ENCODE measurements at regions not wholly inside any gene's neighbourhood (a gene's known extent, or its start where the extent isn't known, plus 50 kb on each side); places are given as distances from the start of the nearest gene placed in this dataset.

DNA sequence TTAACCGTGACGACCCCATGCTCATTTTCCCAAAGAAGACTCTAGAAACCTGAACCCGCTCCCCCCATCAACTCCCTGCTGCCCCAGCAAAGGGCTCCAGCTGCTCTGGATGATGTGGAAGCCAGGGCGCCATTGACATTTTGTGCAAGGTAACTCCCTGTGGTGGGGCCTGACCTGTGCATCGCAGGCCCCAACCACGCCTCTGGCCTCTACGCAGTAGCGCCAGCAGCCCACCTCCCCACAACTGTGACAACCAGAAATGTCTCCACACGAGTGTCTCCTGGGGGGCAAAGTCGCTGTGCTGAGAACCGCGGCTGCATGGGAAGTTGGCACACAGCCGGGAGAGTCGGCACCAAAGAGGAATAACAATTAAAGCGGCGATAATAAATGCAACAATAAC lies 86.9 kb upstream of the PRR5 start:
- DNase-seq (ENCODE audit: low spot score), result no peak

DNA sequence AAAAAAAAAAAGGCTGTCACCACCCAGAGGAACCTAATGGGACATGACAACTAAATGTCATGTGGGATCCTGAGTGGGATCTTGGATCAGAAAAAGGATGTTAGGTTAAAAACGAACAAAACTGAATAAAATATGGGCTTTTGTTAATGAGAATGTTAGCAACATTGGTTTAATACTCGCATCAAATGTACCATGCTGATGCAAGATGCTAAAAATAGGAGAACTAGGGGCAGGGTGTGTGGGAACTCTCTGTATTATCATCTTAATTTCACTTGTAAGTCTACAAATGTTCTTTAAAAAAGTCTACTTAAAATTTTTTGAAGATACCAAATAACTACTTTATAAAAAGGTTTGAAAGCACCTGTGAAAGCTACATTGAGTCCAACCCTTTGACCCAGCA lies 88.8 kb upstream of the PRR5 start:
- no peak for DNase-seq (ENCODE audit: low spot score)

DNA sequence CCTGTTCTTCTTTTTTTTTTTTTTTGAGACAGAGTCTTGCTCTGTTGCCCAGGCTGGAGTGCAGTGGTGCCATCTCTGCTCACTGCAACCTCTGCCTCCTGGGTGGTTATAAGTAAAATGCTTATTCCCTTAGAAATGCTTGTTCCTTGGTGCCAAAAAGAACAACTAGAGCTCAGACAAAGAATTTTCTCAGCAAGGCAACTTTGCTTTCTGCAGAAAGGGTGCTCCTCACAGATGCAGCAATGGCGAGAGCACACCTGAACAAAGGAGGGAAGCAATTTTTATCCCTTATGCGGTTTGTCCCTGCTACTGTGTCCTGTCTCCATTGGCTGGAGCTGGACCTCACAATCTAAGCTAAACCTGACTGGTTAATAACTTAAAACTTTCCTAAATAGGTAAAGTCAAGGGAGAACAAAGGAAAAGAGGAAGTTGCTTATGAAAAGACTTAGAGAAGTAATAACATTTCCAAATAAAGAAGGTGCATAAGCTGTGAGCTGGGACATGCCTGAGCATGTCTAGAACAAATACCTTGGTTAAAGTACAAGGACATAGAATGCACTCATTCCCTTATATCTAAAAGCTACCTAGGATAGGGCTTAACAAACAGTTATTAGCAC lies 90.0 kb upstream of the PRR5 start:
- no peak for DNase-seq (ENCODE audit: low spot score)

DNA sequence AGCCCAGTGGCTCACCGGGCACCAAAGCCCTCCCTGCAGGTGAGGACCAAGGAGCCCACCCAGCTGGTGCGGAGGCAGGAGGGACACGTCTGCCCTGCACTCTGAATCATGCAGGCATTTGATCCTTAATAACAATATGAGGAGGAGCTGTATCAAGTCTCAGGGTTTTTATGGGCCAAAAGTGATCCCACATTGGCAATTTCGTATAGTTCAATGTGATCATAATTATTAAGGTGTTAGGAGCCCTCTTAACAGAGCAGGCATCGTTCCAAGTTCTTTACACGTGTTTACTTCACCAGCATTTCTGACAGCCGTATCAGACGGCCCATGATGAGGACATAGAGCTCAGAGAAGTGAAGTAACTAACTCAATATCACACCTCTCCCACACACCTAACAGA lies 91.9 kb upstream of the PRR5 start:
- DNase-seq (ENCODE audit: low spot score), result no peak

DNA sequence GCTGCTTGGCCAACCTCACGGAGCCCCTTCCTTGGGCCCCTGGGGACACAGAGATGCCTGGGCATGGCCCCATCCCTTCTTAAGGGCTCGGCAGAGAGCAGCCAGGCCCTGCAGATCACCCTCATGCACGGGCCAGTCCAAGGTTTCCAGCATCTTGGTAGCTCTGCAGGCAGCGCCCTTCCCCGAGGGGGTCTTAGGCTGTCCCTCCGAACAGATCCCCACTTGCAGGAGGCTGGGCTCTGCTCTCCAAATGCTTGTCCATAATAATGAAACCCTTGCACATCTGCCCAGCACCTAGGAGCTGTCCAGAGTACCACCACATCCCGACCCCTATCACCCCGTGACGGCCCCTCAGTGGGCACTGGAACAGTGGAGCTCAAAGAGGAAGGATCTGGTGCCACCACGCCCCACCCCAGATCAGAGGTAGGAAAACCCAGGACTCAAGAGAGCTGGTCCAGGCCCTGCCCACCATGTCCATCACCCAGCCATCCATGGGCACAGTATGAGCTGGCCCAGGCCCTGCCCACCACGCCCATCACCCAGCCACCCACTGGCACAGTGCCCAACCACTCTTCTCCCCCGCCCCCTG lies 92.5 kb upstream of the PRR5 start:
- no peak for DNase-seq (ENCODE audit: low spot score)

DNA sequence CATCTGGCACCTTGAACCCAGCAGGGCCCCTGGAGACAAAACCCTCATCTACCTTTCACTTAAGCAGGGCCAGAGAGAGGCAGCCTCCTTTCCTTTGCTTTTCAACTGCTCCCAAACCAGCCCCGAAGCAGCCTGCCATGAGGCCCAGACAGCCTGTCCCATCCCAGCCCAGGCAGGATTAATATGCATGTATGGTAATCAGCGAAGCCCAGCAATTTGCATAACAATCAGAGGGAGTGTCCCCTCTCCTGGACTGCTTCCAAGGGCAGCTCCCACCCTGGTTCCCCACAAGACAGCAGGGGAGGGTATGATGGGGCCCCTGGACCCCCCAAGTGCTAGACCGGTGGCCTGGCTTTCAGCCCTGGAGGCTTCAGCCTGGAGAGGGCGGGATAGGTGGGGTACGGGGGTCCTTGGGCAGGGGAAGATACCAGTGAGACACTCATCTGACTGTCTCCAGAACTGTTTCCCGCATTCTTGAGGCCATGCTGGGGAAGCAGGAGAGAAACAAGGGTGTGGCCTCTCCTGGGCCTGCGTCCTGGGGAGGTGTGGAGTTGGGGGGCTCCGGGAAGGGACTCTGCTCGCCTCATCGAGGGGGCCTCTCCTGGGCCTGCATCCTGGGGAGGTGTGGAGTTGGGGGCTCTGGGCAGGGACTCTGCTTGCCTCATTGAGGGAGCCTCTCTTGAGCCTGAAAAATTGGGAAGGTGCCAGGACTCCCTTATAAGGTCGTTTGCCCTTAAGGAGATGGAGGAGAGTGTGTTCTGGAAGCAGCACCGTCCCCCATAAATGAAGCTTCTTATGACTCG lies 93.2 kb upstream of the PRR5 start:
- DNase-seq (ENCODE audit: low spot score), result no peak

DNA sequence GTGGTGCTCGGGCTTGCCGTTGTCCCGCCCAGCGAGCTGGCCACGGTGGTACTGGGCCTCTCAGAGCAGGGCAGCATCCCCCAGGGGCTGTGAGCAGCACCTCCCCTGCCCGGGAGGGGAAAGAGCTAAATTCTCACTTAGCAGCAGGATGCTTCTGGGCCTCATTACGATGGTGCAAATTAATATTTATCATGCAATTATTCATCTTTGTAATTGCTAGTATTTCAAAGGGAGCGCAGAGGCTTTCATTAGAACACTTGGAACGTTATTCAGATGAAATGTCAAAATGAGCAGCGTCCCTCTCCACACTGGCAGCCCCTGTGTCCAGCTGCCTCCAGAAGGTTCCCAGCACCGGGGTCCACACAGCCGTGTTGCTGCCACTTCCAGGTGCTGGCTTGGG lies 95.9 kb upstream of the PRR5 start:
- no peak for DNase-seq (ENCODE audit: low spot score)

DNA sequence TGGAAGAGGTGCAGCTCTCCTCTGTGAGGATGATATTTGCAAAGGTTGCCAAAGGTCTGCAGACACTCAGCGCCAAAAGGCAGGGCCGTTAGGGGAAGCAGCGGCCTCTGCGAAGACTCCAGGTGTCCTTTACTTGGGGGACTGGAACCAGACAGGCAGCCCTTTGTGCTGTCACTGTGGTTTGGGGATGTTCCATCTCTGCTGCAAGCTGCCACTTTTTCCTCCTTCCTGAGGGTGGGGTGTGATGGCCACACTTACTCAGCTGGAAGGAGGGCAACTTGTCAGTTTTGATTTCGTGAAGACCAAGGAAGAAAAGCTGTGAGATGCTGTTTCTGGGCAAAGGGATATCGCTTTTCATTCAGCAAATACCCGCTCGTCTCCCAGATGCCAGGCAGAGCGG lies 96.5 kb upstream of the PRR5 start:
- DNase-seq (ENCODE audit: low spot score), result no peak

DNA sequence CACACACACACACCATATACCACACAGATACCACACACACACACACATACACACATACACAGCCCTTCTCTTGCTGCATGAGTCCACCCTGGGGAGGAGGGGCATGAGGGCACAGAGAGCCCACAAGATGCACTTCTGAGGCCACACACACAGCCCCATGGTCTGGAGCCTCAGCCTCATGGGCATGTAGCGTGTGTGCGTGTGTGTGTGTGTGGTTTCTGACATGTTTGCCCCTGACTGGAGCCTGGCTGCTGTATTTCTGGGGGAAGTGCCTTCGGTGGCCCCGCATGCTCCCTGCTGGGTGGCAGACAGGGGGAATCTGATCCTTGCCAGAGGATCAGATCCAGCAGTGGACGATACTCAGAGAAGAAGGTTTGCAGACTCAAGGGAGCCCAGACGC lies 97.0 kb upstream of the PRR5 start:
- no peak for DNase-seq (ENCODE audit: low spot score)

DNA sequence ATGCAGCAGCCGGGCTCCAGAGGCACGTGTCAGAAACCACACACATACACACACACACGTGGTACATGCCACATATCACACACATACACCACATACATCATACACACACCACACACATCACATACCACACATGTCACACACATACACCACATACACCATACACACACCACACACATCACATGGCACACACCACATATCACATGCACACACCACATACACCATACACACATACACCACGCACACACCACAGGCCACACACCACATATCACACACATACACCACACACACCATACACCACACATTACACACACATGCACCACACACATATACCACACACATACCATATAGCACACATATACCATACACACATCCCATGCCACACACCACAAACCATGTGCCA lies 97.5 kb upstream of the PRR5 start:
- no peak for DNase-seq (ENCODE audit: low spot score)

DNA sequence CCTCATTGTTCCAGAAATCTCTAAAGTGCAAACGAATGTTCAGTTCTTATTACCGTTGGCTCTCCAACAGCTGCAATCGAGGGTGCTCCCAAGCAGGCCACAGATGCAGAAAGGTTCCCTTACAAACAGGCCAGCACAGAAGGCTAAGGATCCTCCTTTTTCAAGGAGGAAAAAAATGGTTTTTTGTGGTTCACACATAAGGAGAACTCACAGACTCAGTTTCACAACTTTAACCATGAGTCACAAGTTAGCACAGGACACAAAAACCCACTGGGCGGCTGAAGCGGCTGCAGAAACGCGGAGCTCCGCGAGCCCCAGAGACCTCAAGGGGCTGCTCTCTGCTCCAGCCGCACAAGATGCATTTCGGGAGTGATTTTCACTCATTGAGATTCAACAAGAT lies 98.2 kb upstream of the PRR5 start:
- DNase-seq (ENCODE audit: low spot score), result no peak

DNA sequence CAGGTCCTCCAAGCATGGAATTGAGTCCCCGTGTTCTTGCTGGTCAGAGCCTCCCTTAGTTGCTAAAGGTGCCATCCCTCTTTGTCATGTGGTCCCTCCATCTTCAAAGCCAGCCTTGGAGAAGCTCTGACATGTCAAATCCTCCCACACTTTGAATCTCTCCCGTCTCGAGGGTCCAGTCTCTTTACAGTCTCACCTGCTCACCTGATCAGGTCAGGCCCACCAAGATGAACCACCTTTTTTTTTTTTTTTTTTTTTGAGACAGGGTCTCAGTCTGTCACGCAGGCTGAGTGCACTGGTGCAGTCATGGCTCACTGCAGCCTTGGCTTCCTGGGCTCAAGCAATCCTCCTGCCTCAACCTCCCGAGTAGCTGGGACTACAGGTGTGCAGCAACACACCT lies 100.3 kb upstream of the PRR5 start:
- no peak for DNase-seq (ENCODE audit: low spot score)

DNA sequence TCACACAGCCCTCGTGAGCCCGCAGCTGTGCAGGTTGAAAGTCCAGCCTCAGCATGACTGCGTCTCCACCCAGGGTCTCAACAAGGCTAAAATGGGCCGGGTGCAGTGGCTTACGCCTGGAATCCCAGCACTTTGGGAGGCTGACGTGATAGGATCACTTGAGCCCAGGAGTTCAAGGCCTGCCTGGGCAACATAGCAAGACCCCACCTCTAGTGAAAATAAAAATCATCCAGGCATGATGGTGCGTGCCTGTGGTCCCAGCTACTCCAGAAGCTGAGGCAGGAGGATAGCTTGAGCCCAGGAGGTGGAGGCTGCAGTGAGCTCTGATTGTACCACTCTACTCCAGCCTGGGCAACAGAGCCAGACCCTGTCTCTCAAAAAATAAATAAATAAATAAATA lies 100.8 kb upstream of the PRR5 start:
- DNase-seq (ENCODE audit: low spot score), result no peak

DNA sequence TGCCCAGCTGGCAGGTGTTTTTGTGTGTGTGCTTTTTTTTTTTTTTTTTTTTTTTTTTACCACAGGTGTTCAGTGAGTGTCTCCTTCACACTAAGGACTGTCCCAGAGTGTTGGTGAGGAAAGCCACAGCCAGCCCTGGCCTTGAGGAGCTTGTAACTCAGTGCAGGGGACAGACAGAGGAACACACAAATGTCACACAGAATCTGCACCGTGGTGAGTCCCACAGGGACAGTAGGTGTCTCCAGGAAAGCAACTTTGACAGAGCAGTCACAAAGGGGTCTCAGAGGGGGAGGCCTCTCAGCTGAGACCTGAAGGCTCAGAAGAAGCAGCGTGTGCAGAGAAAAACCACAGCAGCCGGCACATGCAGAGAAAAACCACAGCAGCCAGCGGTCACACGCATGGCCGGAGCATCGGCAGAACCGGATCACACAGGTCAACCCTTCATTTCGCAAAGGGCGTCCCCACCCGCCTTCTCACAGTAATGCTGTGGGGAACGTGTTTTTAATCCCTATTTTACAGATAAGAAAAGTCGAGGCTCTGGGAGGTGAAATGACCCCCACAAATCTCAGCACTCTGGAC lies 101.7 kb upstream of the PRR5 start:
- DNase-seq (ENCODE audit: low spot score), result no peak

DNA sequence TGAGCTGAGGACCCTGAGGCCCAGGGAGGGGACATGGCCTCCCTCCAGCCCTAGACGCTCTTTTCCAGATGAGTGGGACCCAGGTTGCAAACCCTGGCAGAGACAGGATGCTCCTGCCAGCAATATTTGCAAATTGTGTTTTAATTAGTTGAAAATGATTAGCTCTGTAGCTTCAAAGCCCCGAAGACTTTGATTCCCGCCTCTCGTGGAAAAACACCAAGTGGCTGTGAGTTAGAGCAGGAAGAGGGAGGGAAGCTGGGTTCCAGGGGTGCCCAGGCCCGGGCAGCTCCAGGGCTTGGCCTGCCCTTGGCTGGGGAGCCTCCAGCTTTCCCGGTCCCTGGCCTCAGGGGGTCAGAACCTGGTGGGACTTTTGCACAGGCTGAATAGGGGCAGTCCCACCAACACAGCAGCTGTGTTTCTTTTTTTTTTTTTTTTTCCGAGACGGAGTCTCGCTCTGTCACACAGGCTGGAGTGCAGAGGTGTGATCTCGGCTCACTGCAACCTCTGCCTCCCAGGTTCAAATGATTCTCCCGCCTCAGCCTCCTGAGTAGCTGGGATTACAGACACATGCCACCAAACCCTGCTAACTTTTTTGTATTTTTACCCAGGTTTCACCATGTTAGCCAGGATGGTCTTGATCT lies 101.6 kb upstream of the RTL6 start:
- no peak for DNase-seq (ENCODE audit: low spot score)

DNA sequence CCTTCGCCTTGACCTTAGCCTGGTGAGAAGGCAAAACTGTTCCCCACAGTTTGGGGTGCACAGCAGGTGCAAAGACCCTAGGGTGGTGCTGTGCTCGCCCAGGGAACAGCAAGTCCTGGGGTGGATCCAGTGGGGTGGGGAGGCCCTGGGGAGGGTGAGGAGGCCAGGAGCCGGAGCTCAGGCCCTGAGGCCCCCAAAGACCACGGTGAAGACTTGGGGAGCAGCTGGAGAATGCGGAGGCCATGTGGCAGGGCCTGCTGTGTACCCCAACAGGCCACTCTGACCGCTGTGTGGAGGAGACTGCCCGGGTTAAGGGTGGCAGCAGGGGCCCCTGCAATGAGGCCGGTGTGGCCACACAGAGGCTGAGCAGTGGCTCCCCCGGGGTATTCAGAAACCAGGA lies 101.1 kb upstream of the RTL6 start:
- no peak for DNase-seq (ENCODE audit: low spot score)

DNA sequence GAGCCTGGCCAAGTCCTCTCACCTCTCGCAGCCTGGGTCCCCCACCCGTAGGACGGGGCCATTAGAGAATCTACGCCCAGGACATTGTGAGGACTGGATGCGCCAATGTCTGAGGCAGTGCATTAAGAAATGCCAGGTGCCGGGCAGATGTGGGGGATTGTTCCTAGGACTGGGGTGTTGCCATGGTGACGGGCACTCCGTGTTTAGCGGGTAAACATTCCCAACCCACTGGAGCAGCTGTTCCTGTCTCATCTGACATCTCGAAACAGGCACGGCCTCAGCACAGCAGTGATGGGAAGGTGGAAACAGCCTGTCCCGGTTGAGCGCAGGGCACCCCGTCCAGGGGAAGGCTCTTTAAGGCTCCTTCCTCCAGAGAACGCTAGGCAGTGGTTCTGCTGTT lies 99.6 kb upstream of the RTL6 start:
- no peak for DNase-seq (ENCODE audit: low spot score)

DNA sequence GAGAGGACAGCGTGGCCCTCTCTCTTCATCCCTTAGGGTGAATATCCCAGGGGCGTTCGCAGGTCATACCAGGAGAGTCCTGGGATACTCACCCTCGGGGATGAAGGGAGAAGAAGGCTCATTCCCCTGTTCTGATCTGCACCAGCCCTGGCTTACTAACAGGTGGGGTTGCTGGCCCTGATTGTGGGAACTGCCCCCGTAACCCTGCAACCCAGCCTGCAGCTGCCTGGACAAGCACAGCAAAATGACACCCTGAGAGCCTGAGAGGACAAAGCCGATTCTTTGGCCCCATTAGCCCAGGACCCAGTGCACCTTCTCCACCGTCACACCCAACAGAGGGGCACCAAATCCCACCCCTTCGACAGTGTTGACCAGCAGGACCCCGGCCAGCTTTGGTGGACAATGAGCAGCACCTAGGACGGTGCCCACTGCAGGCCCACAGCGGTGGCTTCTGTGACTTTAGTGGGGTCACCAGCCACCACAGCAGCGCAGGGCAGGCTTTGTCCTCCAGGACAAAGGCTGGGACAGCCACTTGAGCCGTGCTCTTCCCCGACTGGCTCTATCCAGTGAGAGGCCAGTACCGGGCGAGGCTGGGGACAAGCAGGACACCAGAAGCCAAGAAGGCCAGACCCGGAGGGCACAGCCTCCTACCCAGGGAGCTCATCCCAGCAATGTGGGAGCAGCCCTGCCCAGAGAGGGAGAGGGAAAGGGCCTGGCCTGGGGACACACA lies 98.5 kb upstream of the RTL6 start:
- no peak for DNase-seq (ENCODE audit: low spot score)

DNA sequence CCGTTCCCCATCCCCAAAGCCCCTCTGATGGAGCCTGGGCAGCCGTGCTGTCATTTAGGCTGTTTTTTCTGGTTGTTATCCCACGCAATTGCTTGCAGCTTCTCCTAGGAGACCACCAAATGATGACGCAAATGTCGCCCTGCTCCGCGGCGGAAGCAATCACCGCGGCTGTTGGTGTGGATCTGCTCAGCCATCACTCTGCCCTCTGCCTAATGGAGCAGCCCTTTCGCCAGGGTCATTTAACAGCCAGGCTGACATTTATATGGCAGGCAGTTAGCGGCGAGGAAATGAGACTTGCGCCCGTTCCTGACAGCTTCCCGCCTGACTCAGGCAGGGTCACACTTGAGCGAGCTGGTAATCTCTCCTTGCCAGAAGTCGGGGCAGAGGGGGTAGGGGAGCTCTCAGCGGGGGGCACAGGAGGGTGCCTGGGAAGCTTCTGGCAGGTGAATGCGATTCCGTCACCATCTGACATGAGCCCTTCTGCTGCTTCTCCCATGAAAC lies 97.9 kb upstream of the RTL6 start:
- DNase-seq (ENCODE audit: low spot score), result no peak

DNA sequence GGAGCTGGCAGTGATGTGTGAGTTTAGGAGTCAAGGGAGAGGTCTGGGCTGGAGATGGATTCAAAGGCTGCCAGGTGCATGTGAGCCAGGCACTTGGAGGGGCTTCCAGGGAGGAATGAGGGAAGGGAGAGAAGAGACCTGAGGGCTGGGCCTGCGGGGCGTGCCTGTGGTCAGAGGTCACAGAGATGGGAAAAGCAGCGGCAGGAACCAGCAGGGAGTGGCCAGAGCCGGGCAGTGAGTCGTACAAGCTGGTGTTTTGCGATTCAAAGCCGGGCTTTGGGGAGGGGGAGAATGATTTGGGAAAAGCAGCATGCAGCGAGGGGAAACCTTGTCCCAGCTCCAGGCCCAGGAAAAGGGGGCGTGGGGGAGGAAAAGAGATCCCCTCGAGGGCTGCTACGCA lies 96.9 kb upstream of the RTL6 start:
- DNase-seq (ENCODE audit: low spot score), result no peak

DNA sequence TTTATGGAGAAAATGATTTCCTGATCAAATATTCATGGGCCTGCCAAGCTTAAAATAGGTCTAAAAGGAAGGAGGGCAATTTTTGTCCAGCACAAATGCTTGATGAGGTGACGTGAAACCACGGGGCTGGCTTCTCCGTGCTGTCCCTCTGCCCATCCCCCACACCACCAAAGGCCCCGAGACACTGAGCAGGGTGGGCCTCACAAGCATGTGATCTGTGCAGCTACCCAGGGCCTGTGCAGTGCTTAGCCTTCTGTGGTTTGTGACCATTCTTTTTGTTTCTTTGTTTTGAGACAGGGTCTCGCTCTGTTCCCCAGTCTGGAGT lies 94.8 kb upstream of the RTL6 start:
- DNase-seq (ENCODE audit: low spot score), result no peak
